Spleen (tissue), 11 donors: ENCODE measurements at regions not wholly inside any gene's neighbourhood (a gene's known extent, or its start where the extent isn't known, plus 50 kb on each side); places are given as distances from the start of the nearest gene placed in this dataset.

Experiments
- DNase-seq: peaks from one replicate; pipeline ENCODE4 v3.0.0-alpha.2; 2020
- H3K27ac ChIP-seq, 8 donors: fragments of 200-600 bp; sonication (generic) in 7 of 8; 1 replicate in 4 of 8; 2 replicates in 4 of 8; pipeline versions ENCODE4 v1.5.0 to v1.8.0; 2016 to 2021; ENCODE audit warnings: inconsistent platforms in 4 of 8, mild to moderate bottlenecking in 4 of 8, moderate library complexity in 1 of 8
- H3K27me3 ChIP-seq, 7 donors: fragments of 200-600 bp; sonication (generic) in 6 of 7; replicated peaks in 1 of 7; 1 replicate in 4 of 7; 2 replicates in 3 of 7; pipeline versions ENCODE4 v1.5.0 to v1.8.0; 2016 to 2021; ENCODE audit warnings: inconsistent platforms in 3 of 7, mild to moderate bottlenecking in 1 of 7
- H3K36me3 ChIP-seq, 6 donors: fragments of 200-600 bp; sonication (generic) in 5 of 6; 1 replicate in 4 of 6; 2 replicates in 2 of 6; pipeline versions ENCODE4 v1.5.0 to v1.8.0; 2016 to 2021; ENCODE audit warnings: inconsistent platforms in 2 of 6
- H3K4me1 ChIP-seq, 6 donors: fragments of 200-600 bp; sonication (generic) in 5 of 6; 1 replicate in 3 of 6; 2 replicates in 3 of 6; pipeline versions ENCODE4 v1.5.0 to v1.8.0; 2016 to 2021; ENCODE audit warnings: inconsistent platforms in 3 of 6
- H3K4me3 ChIP-seq, 8 donors: fragments of 200-600 bp; sonication (generic) in 7 of 8; 1 replicate in 4 of 8; 2 replicates in 4 of 8; pipeline versions ENCODE4 v1.5.0 to v1.8.0; 2016 to 2021; ENCODE audit warnings: inconsistent platforms in 4 of 8, mild to moderate bottlenecking in 4 of 8, moderate library complexity in 2 of 8
- H3K9me3 ChIP-seq, 8 donors: fragments of 200-600 bp; sonication (generic) in 7 of 8; 1 replicate in 4 of 8; 2 replicates in 4 of 8; pipeline versions ENCODE4 v1.5.0 to v1.8.0; 2016 to 2021; ENCODE audit warnings: inconsistent platforms in 4 of 8
- CTCF ChIP-seq, 11 experiments: fragments of 200-600 bp in 7 of 11; fragments of 450-650 bp in 4 of 11; sonication (generic) in 4 of 11; IDR thresholded peaks in 8 of 11; conservative IDR thresholded peaks in 3 of 11; 1 replicate in 7 of 11; 2 replicates in 4 of 11; pipeline versions ENCODE4 v1.4.0 to v1.8.0; 2016 to 2021; ENCODE audit warnings: antibody characterized with exemption in 11 of 11, inconsistent platforms in 4 of 11, mild to moderate bottlenecking in 1 of 11
- POLR2A ChIP-seq, 3 donors: fragments of 450-650 bp; IDR thresholded peaks; one replicate each; pipeline ENCODE4 v1.5.1; 2017; ENCODE audit warnings: antibody characterized with exemption in 3 of 3, mild to moderate bottlenecking in 1 of 3
- POLR2AphosphoS5 ChIP-seq, 3 donors: sonication (generic); formaldehyde crosslinking; IDR thresholded peaks; one replicate each; pipeline ENCODE4 v1.5.1; 2017; ENCODE audit warnings: antibody characterized with exemption in 3 of 3
- WGBS, 5 donors: extraction: QIAGEN DNeasy Blood & Tissue Kit in 3 of 5; methylation state at CpG; one replicate each; pipeline versions ENCODE4 v1.1.5 to v1.1.7; 2013 to 2018; 5-methylcytosine and 5-hydroxymethylcytosine counted together
- intact Hi-C: fragments of 100-400 bp; cut with DNase I; formaldehyde crosslinking; loops from one replicate; pipeline ENCODE4 v1.15.0; 2023; ENCODE audit warnings: low total_unique reads
- donor health status: healthy with polysubstance abuse.
- donor health status: DM: no; HTN: no; CAD: no; lungs with moderate emphysema.
- donor health status: DM: no; HTN: no; CAD: no.
- donor health status: Bipolar disorder and iron deficiency.
- donor health status: healthy.
- donor health status: DM: no; HTN: no; CAD: no.
- donor health status: DM: yes; HTN: yes; CAD: no.

GRCh38 chr15:94542391-94542790, 311.0 kb downstream of the MCTP2 start:
- intact Hi-C loops: no loop called here
- no peak overlapping the region for H3K27ac ChIP-seq
- no peaks in the 10 kb centered on the region for H3K36me3 ChIP-seq
- TF ChIP-seq POLR2A (IDR thresholded peaks at IDR 0.05) (no peak), CTCF (IDR thresholded peaks at IDR 0.05 in 8 of 11, conservative IDR thresholded peaks at IDR 0.05 in 3 of 11) (no peak), POLR2AphosphoS5 (IDR thresholded peaks at IDR 0.05) (no peak)
- no peaks in the 10 kb centered on the region for H3K9me3 ChIP-seq
- H3K4me1 ChIP-seq: no peaks in the 10 kb centered on the region
- DNase-seq: no peak
- 35 to 78% (median 62%) methylated on average over 1 of the region's 1 CpG for WGBS, 5 donors
- peaks cover 0 to 8% (median 0%) of the 10 kb centered on the region in 7 donors for H3K27me3 ChIP-seq
- no peak overlapping the region for H3K4me3 ChIP-seq

GRCh38 chr15:94546808-94547207, 315.4 kb downstream of the MCTP2 start:
- H3K9me3 ChIP-seq: no peaks in the 10 kb centered on the region
- intact Hi-C loops: no loop called here

GRCh38 chr15:94547711-94548110, 316.4 kb downstream of the MCTP2 start:
- intact Hi-C loops: no loop called here
- Histone ChIP-seq H3K4me3 (no peak overlapping the region), H3K4me1 (no peaks in the 10 kb centered on the region), H3K9me3 (no peaks in the 10 kb centered on the region), H3K36me3 (no peaks in the 10 kb centered on the region), H3K27me3 (no peaks in the 10 kb centered on the region), H3K27ac (no peak overlapping the region)
- DNase-seq: no peak
- TF ChIP-seq POLR2AphosphoS5 (IDR thresholded peaks at IDR 0.05) (no peak), POLR2A (IDR thresholded peaks at IDR 0.05) (no peak), CTCF (IDR thresholded peaks at IDR 0.05 in 8 of 11, conservative IDR thresholded peaks at IDR 0.05 in 3 of 11) (no peak)
- WGBS, 5 donors: 73 to 81% (median 74%) methylated on average over 6 of the region's 6 CpGs

More at GRCh38 chr15:94546808-94547207, 315.4 kb downstream of the MCTP2 start:
- DNase-seq: no peak
- H3K4me1 ChIP-seq: no peaks in the 10 kb centered on the region
- 55 to 66% (median 58%) methylated on average over 2 of the region's 2 CpGs for WGBS, 5 donors
- H3K27ac ChIP-seq: no peak overlapping the region
- no peak for TF ChIP-seq POLR2AphosphoS5 (IDR thresholded peaks at IDR 0.05)
- TF ChIP-seq POLR2A (IDR thresholded peaks at IDR 0.05): no peak
- TF ChIP-seq CTCF (IDR thresholded peaks at IDR 0.05 in 8 of 11, conservative IDR thresholded peaks at IDR 0.05 in 3 of 11): no peak
- no peaks in the 10 kb centered on the region for H3K36me3 ChIP-seq
- H3K4me3 ChIP-seq: no peak overlapping the region
- no peaks in the 10 kb centered on the region for H3K27me3 ChIP-seq

GRCh38 chr15:94555841-94556519, 324.6 kb downstream of the MCTP2 start:
- WGBS, 5 donors: 73 to 87% (median 79%) methylated on average over 2 of the region's 2 CpGs
- Histone ChIP-seq H3K27ac (no peak overlapping the region), H3K4me3 (no peak overlapping the region), H3K27me3 (peaks cover 0 to 4% (median 0%) of the 10 kb centered on the region in 7 donors), H3K9me3 (no peaks in the 10 kb centered on the region), H3K36me3 (no peaks in the 10 kb centered on the region), H3K4me1 (no peaks in the 10 kb centered on the region)
- no peak for DNase-seq
- TF ChIP-seq CTCF (IDR thresholded peaks at IDR 0.05 in 8 of 11, conservative IDR thresholded peaks at IDR 0.05 in 3 of 11) (no peak), POLR2AphosphoS5 (IDR thresholded peaks at IDR 0.05) (no peak), POLR2A (IDR thresholded peaks at IDR 0.05) (no peak)
- intact Hi-C loops: no loop called here
